GM19328 (cell line): ENCODE measurements at regions not wholly inside any gene's neighbourhood (a gene's known extent, or its start where the extent isn't known, plus 50 kb on each side); places are given as distances from the start of the nearest gene placed in this dataset.

ENCODE experiments used
- ATAC-seq: cut with Tn5 transposase; IDR thresholded peaks from one replicate; pipeline ENCODE4 v1.9.1; 2021; ENCODE audit warnings: mild to moderate bottlenecking, moderate library complexity; ENCODE audit not compliant: unreplicated experiment

DNA sequence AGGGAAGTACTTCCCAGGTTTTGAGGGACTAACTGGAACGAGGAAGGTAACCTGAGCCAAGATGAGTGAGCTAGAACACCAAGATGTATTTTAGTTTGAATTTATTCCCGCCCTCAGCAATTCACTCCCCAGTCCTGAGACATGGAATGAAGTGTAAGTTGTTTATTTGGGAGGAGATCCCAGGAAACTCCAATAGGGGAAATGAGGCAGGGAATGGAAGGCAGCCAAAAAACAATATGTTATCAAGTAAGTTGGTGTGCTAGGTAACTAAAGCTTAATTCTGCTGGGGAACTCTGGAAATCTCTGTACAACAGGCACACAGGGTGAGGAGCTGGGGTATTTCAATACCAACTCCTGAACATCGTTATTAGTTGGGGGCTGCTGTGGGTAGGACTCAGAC, 189.7 kb upstream of the HDAC9 start:
- no peak for ATAC-seq

GRCh38 chr7:18306696-18307095, 188.9 kb upstream of the HDAC9 start:
- ATAC-seq: no peak

DNA sequence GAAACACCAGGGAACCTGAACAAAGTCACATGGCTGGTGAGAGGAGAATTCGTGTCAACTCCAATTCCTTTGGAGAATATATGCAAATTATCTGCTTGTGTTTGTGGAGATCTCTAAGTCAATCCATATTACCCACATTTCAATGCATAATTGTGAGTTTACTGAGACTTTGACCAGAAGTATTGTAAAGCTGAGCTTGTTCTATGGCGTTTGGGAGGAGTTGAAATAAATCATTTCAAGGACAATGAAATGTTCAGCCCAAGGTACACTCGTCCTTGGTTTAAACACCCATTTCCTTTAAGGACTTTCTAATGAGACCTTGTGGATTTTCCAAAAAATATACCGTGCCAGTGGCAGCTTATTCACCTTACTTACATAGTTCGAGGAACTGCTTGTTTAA, 186.6 kb upstream of the HDAC9 start:
- ATAC-seq: no peak

DNA sequence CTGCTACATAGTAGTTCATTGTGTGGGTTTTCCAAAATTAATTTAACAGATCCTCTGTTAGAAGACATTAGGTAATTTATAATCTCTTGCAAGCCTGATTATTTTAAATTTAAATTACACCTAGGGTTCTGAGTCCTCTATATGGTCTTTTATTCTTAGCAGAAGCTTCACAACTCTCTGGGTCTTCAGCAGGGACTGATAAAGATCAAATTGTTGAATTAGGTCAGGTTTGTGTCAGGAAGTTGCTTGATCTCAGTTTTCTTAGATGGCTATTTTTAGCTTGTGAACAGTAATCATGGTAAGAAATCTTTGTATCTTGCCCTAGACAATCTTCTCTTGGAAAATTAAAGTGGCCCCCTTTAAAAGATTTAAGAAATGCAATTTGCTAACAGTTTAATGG, 183.1 kb upstream of the HDAC9 start:
- no peak for ATAC-seq

- no peak for ATAC-seq
Measured at GRCh38 chr7:18313965-18314364, 181.6 kb upstream of the HDAC9 start.

DNA sequence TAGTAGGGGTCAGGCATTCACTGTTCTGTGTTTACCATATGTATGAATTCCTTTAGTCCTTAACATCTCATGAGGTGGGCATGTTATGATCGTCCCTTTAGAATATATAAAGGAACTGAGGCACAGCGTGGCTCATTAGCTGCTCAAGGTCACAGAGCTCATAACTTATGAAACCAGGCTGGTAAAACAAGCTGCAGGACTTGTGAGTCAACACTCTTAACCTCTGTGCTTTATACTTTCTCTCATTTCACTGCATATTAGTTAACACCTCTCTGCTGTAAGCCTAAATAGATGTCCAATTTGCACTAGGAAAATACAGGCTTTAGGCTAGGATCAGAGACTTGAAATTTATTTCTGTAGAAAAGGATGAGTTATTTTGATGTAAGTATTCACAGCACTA, 180.3 kb upstream of the HDAC9 start:
- ATAC-seq: no peak

DNA sequence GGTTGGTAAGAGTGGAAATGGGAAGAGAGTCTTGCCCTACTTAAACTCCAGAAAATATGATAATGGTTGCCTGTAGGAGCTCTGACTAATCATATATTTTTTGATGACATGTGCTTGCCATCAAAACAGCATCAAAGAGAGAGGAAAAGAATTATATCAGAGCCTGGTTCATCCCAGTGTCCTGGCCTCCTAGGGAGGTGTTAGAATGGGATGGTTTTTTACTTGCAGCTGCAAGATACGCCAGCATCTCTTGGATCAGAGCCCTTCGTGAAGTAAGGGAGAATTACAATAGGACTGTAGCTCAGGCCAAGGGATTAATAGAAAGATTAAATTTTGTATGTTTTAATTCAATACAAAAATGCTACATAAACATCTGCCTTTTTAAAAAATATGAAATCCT, 177.6 kb upstream of the HDAC9 start:
- ATAC-seq: no peak

DNA sequence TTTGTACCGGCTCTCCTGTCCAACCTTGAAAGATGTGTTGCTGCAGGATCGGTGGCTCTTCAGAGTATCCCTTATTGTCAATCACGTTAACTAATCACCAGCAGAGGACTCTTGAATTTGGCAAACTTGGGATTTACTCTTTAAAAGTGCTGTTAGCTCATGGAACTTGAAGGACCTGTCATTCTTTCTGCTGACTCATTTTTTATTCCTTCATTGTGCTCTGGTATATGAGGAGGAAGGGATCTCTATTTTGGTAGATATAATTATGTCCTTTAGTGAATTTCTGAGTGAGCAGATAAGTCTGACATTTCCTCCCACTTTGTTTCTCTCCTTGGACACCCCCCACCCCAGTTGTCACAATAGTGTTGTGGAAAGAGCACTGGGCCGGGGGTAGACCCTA, 175.1 kb upstream of the HDAC9 start:
- no peak for ATAC-seq

- peak; percentile 82 for ATAC-seq
Measured at GRCh38 chr7:18320971-18321567, 174.5 kb upstream of the HDAC9 start.

DNA sequence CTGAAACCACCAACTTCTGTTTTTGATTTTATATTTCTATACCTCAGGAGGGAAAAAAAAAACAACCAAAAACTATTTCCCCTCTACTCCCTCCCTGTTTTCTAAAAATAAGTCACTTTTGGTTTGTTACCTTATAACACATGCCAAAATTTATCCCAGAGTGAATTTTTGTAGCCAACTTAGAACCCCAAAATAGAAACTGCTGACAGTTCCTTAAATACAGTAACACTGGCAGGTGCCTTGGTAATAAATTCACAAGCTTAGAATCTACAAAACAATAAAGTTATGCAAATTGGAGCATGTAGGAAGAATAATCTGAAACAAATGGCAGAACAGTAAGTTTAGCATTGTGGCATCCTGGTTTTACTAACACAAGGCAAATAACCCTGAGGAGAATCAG, 165.0 kb upstream of the HDAC9 start:
- no peak for ATAC-seq

GRCh38 chr7:18336626-18337025, 158.9 kb upstream of the HDAC9 start:
- no peak for ATAC-seq

DNA sequence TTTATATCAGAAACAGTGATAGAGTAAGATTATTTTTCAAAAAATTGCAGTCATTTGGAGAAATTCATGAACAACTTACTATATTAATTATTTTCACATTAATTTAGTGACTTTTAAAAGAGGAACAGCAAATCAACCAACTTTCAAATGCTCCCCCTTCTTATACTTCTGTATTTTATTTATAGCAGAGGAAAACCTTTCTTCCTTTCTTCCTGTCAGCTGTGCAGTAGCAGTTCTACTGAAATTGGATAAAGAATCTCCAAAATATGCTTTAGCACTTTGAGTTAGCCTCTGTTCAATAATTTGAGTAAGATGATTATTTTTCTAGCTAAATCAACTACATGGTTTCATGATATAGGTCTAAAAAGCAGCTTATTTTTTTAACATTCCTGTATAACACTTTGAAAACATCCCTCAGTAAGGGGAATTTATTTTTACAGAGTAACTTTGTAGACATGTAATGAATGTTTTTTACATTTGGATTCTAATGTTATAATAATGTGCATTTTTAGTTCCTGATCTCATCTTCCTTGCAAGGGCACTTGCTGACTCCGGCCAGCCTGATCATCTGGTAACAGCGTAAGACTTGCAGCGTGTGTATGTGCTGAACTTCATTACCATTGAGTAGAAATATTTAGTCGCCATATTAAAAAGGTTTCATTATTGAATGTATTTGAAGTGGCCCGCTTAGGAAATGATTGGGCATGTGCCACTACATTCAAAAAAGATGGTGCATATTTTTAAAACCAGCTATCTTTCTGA, 158.3 kb upstream of the HDAC9 start:
- no peak for ATAC-seq

DNA sequence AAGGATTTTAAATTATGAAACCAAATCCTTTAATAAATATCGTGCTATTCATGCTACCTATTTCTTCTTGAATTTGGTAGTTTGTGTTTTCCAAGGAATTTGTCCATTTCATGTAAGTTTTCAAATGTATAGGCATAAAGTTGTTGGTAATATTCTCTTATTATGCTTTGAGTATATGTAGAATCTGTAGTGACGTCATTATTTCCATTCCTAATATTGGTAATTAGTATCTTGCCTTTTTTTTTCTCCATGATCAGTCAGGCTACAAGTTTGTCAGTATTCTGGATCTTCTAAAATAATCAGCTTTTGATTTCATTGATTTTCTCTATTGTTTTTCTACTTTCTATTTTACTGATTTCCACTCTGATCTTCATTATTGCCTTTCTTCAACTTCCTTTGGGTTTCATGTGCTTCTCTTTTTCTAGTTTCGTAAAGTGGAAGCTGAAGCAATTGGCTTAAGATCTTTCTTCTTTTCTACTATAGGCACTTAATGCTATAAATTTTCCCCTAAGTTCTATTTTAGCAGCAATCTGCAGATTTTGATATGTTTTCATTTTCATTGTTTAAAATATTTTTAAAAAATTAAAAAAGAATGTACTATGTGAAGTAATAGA, 156.5 kb upstream of the HDAC9 start:
- no peak for ATAC-seq

DNA sequence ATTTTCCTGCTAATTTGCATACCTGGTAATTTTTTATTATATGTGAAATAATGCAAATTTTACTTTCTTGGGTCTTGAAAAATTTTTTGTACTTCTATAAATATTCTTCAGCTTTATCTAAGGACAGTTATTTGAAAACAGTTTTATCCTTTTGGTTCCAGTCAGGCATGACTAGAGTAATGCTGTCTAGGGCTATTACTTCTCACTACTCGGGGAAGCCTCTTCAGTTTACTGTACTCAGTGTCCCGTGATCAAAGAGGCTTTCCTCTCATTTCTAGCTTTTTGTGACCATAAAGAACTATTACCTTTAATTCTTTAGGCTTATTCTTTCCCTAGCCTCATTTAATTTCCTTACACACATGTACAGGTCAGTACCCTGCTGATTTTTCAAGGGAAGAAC, 153.8 kb upstream of the HDAC9 start:
- no peak for ATAC-seq

- no peak for ATAC-seq
Measured at GRCh38 chr7:18343047-18343446, 152.5 kb upstream of the HDAC9 start.

DNA sequence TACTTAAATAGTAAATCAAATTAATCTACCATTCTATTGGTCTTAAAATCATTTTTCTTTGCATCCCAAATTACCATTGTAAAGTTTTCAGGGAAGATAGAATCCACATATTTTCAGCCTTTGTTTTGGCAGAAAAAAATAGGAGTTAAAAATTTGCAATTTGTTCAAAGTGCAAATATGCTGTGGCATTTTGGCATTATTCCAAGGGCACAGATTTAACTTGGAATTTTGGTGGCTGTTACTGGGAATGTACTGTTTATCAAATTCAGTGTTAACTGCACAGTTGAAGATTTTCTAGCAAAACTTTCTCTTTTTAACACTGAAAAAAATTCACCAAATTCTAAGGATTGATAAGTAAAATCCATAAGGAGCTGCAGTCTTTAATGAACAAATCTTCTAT, 151.0 kb upstream of the HDAC9 start:
- no peak for ATAC-seq

DNA sequence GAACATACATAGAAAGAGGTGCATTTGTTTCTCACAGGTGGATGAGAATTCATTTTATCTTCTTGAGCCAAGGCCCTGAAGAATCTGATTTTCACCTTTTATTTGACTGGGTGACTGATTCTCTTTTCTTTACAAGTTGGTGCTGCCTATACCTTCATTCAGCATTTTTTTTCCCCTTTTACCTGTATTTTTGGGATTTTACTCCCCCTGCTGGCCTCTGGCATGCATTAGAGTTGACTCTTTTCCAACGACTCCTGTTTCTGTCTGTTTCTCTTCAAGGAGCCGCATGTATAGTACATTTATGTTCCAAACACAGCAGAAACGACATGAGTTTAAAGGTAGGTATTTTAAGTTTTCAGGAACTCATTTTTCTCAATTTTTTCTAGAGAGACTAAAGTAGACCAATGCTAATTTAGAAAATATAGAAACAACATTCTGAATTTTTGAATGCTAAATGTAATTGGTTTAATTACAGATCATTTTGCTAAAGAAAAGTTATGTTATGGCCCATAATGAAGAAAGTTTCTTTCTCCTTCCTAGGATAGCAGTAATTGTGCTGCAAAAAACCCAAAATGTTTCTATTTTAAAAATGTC, 149.8 kb upstream of the HDAC9 start:
- ATAC-seq: no peak

GRCh38 chr7:18347170-18347569, 148.4 kb upstream of the HDAC9 start:
- ATAC-seq: no peak

GRCh38 chr7:18350678-18351077, 144.9 kb upstream of the HDAC9 start:
- ATAC-seq: no peak

GRCh38 chr7:18352339-18353255, 143.0 kb upstream of the HDAC9 start:
- no peak for ATAC-seq

DNA sequence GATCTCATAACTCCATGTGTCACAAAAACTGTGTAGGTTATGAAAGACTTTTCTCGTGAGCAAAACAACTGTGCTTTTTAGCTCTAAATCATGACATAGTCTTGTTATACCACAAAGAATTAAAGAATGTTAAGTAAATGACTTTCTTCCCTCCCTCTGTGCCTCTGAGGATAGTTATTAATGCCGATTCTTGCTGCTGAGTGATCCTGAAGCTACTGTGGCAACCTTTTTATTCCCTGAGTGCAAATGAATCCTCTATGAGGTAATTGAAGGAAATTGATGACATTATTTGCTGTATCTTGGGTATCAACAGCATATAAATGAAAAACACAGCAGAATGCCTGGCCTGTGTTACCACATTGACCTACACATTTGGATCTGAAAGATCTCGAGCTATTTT, 142.2 kb upstream of the HDAC9 start:
- no peak for ATAC-seq
